GM12864 (cell line): ENCODE measurements at regions not wholly inside any gene's neighbourhood (a gene's known extent, or its start where the extent isn't known, plus 50 kb on each side); places are given as distances from the start of the nearest gene placed in this dataset.

Experiments
- DNase-seq: peaks from one replicate; pipeline ENCODE4 v3.0.0-alpha.2; 2011; ENCODE audit warnings: low read depth
- H3K4me3 ChIP-seq: 2 replicates; pipeline ENCODE4 v1.5.1; 2011; ENCODE audit warnings: mild to moderate bottlenecking, low read depth, low read length, control low read depth
- TF ChIP-seq, protein P1 (sequence below): IDR thresholded peaks from 2 replicates; pipeline ENCODE4 v1.5.1; 2011; ENCODE audit warnings: low read depth, mild to moderate bottlenecking, moderate library complexity, low read length, control low read depth, inconsistent platforms; ENCODE audit errors: missing control alignments

DNA sequence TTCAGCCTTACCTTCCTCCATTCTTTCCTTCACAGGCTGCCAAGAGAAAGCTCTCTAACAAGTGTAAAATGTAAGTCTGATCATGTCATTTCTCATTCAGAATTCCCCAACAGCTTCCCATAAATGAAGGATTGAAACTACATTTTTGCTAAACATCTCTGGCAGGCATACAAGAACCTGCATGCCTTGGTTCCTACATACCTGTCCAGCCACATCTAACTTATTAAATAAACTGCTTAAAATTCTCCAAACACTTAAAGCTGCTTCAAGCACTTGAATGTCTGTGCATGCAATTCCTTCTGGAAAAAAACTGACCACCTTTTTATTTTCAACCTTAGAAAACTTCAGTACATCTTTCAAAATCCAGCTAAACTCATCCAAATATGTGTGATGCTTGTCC is 84.4 kb upstream of the DCN start:
- TF ChIP-seq, protein P1, sequence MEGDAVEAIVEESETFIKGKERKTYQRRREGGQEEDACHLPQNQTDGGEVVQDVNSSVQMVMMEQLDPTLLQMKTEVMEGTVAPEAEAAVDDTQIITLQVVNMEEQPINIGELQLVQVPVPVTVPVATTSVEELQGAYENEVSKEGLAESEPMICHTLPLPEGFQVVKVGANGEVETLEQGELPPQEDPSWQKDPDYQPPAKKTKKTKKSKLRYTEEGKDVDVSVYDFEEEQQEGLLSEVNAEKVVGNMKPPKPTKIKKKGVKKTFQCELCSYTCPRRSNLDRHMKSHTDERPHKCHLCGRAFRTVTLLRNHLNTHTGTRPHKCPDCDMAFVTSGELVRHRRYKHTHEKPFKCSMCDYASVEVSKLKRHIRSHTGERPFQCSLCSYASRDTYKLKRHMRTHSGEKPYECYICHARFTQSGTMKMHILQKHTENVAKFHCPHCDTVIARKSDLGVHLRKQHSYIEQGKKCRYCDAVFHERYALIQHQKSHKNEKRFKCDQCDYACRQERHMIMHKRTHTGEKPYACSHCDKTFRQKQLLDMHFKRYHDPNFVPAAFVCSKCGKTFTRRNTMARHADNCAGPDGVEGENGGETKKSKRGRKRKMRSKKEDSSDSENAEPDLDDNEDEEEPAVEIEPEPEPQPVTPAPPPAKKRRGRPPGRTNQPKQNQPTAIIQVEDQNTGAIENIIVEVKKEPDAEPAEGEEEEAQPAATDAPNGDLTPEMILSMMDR = no peak
- DNase-seq = no peak
- no peak overlapping the region for H3K4me3 ChIP-seq

DNA sequence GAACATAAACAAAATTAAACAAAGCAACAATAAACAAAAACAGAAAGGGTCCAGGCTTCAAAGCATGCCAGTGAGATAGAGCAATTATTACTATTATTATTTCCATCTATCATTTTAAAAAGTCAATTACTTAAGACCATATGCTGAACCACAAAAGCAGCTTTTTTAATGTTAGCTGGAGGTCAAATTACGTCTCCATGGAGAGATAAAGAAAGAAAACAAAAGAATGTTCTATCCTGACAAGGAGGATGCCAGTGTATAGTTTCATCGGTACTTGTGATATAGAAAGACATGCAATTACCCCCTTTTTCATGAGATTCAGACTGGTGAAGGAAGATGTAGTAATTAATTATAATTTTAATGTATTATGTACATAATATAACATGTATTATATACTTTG is 81.6 kb upstream of the DCN start:
- TF ChIP-seq, protein P1 = no peak
- H3K4me3 ChIP-seq = no peak overlapping the region
- DNase-seq = no peak

DNA sequence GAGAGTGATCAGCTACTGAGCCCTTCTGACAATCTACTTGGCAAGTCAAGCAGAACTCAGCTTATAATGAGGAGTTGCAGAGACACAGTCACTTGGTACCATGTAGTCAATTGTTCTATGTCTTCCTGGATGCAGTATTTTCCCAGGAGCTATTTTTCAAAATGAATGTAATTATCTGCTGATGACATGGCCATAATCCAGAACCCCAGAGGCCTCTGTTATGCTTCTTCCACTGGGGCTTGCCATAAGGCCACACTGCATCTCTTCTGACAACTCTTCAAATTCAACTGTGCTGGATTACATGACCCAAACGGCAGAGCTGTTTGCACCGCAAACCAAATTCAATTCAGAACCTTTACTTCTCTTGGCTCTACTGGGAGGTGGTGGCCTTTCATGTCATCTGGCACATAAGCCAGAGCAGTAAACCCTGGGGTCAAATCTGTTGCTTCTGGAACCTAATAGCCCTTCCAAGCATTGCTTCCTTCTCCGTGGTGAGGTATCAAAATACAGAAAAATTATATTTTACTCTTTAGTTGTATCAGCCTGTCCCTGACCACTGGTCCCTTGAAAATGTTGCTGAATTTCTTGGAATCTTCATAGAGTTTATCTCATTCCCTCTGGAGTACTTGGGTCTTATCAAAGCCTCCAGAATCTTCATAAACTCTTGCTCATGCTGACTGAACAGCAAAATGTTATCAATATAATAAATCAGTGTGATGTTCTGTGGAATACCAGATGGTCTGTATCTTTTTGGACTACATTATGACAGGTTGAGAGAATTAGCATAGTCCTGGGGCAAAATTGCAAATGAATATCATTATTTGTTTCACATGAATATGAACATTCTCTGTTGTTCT is 79.4 kb upstream of the DCN start:
- no peak for DNase-seq
- TF ChIP-seq, protein P1 = no peak
- H3K4me3 ChIP-seq = no peak overlapping the region

DNA sequence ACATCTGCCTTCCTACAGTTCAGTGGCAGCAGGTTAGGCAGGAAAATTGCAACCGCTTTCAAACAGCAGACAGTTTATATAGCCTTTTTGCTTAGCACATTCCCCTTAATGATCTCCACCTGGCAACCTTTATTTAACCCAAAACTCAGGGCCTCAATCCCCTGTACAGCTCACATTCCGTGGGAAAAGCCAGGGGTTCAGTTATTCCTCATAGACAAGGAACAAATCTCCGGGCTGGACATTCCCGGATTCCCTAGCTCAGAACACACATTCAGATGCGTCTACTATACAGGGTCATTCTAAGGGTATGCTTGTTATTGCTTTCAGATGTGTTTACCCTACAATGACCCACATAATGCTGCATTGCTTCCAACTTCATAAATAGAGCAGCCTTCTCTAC is 73.8 kb upstream of the DCN start:
- H3K4me3 ChIP-seq = no peak overlapping the region
- DNase-seq = no peak
- TF ChIP-seq, protein P1 = no peak

DNA sequence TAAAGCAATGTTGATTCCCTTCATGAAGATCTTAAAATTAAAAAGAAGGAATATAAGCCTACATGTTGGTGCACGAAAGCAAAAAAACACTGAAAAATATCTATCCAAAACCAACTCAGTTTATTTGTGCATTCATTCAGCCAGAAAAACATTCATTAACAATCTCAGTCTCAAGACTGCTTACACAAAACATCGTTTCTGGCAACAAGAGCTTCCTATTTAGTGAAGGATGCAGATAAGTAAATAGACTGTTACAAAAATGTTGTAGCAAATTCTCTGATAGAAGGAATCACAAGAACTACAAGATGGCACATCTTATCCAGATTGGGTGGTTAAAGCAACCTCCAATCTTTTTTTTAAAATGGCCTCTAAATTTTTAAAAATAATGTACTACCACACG is 69.7 kb upstream of the DCN start:
- TF ChIP-seq, protein P1 = no peak

DNA sequence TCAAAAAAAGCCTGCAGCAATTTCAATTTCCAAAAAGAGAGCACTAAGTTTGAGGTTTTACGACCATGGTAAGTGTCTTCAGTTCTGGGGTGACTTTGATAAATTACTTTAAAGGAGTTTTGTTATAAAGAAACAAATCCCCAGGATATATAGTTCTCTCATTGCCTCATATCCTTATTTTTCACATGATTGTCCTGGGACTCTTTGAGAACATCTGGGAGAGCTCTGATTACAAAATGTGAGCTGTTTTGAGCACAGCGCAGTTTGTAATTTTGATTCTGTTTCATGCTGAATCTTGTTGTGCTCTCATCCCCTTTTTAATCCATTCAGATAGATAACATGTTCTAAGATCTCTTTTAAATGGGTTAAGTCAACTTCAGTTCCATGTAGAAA is 67.7 kb upstream of the DCN start:
- TF ChIP-seq, protein P1 = no peak
- DNase-seq = no peak
- H3K4me3 ChIP-seq = no peak overlapping the region

More for the DNA sequence above, 69.7 kb upstream of the DCN start:
- no peak for DNase-seq
- H3K4me3 ChIP-seq = no peak overlapping the region
